Endothelial cell of umbilical vein (primary cell): ENCODE measurements at regions not wholly inside any gene's neighbourhood (a gene's known extent, or its start where the extent isn't known, plus 50 kb on each side); places are given as distances from the start of the nearest gene placed in this dataset.

Experiments
- BruUV-seq: library from RNA; stranded (reverse); fragments of 400-500 nt; replicated peaks from 2 replicates; lab custom pipeline; 2021; lab: Mats Ljungman, UMichigan
- CTCF ChIA-PET: fragments of 300-600, 350-600 bp; sonication (Branson Sonifier 250); formaldehyde crosslinking; loops from one replicate; lab custom pipeline; 2021; ENCODE audit warnings: antibody characterized with exemption, inconsistent platforms; lab: Charles Lee
- POLR2A ChIA-PET: fragments of 300-600, 350-600 bp; sonication (Branson Sonifier 250); formaldehyde crosslinking; loops from one replicate; lab custom pipeline; 2021; ENCODE audit warnings: antibody characterized with exemption, inconsistent platforms; lab: Charles Lee
- DNase-seq: peaks from one replicate; pipeline ENCODE4 v3.0.0-alpha.2; 2011; ENCODE audit warnings: low read depth, low spot score
- FAIRE-seq: peaks from 2 replicates; lab custom pipeline; 2011; peaks lifted over from hg19 to GRCh38; lab: Jason Lieb, UNC
- H2AFZ ChIP-seq: 2 replicates; pipeline ENCODE4 v1.6.0; 2012; ENCODE audit warnings: low read depth, low read length, control low read depth, inconsistent platforms
- H3K27ac ChIP-seq: 2 replicates; pipeline ENCODE4 v1.5.1; 2011; ENCODE audit warnings: low read depth, mild to moderate bottlenecking, control low read depth, low read length, moderate library complexity; ENCODE audit not compliant: insufficient read depth
- H3K27me3 ChIP-seq, 2 experiments: 2 replicates each; pipeline versions ENCODE4 v1.6.0 to v1.6.1; 2011; ENCODE audit warnings: low read length in 2 of 2, mixed read lengths in 1 of 2; ENCODE audit not compliant: control insufficient read depth in 2 of 2, insufficient read depth in 2 of 2
- H3K36me3 ChIP-seq, 2 experiments: 2 replicates in 1 of 2; 3 replicates in 1 of 2; pipeline ENCODE4 v1.5.1; 2011; ENCODE audit warnings: low read length in 2 of 2, mild to moderate bottlenecking in 1 of 2, moderate library complexity in 1 of 2; ENCODE audit not compliant: control insufficient read depth in 2 of 2, insufficient read depth in 2 of 2; ENCODE audit errors: extremely low read depth in 1 of 2
- H3K4me1 ChIP-seq: 3 replicates; pipeline ENCODE4 v1.5.1; 2011; ENCODE audit warnings: mild to moderate bottlenecking, low read length; ENCODE audit not compliant: control insufficient read depth, insufficient read depth; ENCODE audit errors: extremely low read depth
- H3K4me2 ChIP-seq: 2 replicates; pipeline ENCODE4 v1.6.1; 2011; ENCODE audit warnings: low read length, control low read depth, mixed read lengths; ENCODE audit not compliant: insufficient read depth
- H3K4me3 ChIP-seq, 3 experiments: fragments of 200-600 bp in 1 of 3; sonication (generic), shearing (Covaris generic) in 1 of 3; replicated peaks in 1 of 3; 2 replicates each; pipeline ENCODE4 v1.5.1; 2011 to 2016; ENCODE audit warnings: control low read depth in 3 of 3, low read length in 3 of 3, mild to moderate bottlenecking in 2 of 3, inconsistent platforms in 1 of 3, low read depth in 1 of 3, moderate library complexity in 1 of 3; ENCODE audit not compliant: insufficient read depth in 1 of 3
- H3K79me2 ChIP-seq: 2 replicates; pipeline ENCODE4 v1.6.0; 2012; ENCODE audit warnings: low read length, inconsistent platforms; ENCODE audit not compliant: control insufficient read depth, insufficient read depth
- H3K9ac ChIP-seq: replicated peaks from 2 replicates; pipeline ENCODE3; 2011; ENCODE audit warnings: low read length, control low read depth; ENCODE audit not compliant: insufficient read depth; ENCODE audit errors: extremely low read depth
- H3K9me1 ChIP-seq: replicated peaks from 3 replicates; pipeline ENCODE4 v1.6.0; 2011; ENCODE audit warnings: mild to moderate bottlenecking, low read length; ENCODE audit not compliant: control insufficient read depth, insufficient read depth; ENCODE audit errors: extremely low read depth
- H3K9me3 ChIP-seq: replicated peaks from 2 replicates; pipeline ENCODE4 v1.5.1; 2012; ENCODE audit warnings: low read length, inconsistent platforms; ENCODE audit not compliant: control insufficient read depth, insufficient read depth
- H4K20me1 ChIP-seq: replicated peaks from 2 replicates; pipeline ENCODE3; 2011; ENCODE audit warnings: mild to moderate bottlenecking, low read length; ENCODE audit not compliant: control insufficient read depth, insufficient read depth; ENCODE audit errors: extremely low read depth
- CTCF ChIP-seq, 2 donors: IDR thresholded peaks; 1 replicate in 1 of 2; 2 replicates in 1 of 2; pipeline ENCODE4 v1.5.1; 2011; ENCODE audit warnings: low read length in 2 of 2, mild to moderate bottlenecking in 2 of 2, moderate library complexity in 2 of 2, control low read depth in 1 of 2, inconsistent platforms in 1 of 2, low read depth in 1 of 2; ENCODE audit not compliant: insufficient read depth in 1 of 2; ENCODE audit errors: extremely low read depth in 1 of 2
- EZH2 ChIP-seq: IDR thresholded peaks from 2 replicates; pipeline ENCODE4 v1.6.1; 2012; ENCODE audit warnings: borderline replicate concordance, low read depth, mild to moderate bottlenecking, moderate library complexity, low read length, inconsistent platforms; ENCODE audit not compliant: severe bottlenecking
- FOS ChIP-seq: IDR thresholded peaks from 2 replicates; pipeline ENCODE4 v1.6.1; 2011; ENCODE audit warnings: mild to moderate bottlenecking, low read length, moderate library complexity, borderline replicate concordance; ENCODE audit not compliant: insufficient read depth
- GATA2 ChIP-seq: IDR thresholded peaks from 2 replicates; pipeline ENCODE4 v1.7.0; 2011; ENCODE audit warnings: low read depth, mild to moderate bottlenecking, moderate library complexity, mixed read lengths, low read length; ENCODE audit not compliant: insufficient read length, insufficient read depth
- JUN ChIP-seq: IDR thresholded peaks from 2 replicates; pipeline ENCODE4 v1.6.1; 2011; ENCODE audit warnings: borderline replicate concordance, low read depth; ENCODE audit not compliant: insufficient read length, insufficient read depth
- MAX ChIP-seq: IDR thresholded peaks from 2 replicates; pipeline ENCODE4 v1.6.1; 2011; ENCODE audit not compliant: insufficient read depth, insufficient read length
- MYC ChIP-seq: IDR thresholded peaks from one replicate; pipeline ENCODE4 v1.6.1; 2011; ENCODE audit warnings: mild to moderate bottlenecking, low read depth, low read length
- POLR2A ChIP-seq: IDR thresholded peaks from 2 replicates; pipeline ENCODE4 v1.6.1; 2012; ENCODE audit warnings: low read depth, mild to moderate bottlenecking, control low read depth, low read length
- POLR2AphosphoS5 ChIP-seq: IDR thresholded peaks from 2 replicates; pipeline ENCODE4 v1.6.1; 2012; ENCODE audit warnings: low read depth, mild to moderate bottlenecking, control low read depth, low read length, moderate library complexity; ENCODE audit not compliant: insufficient read depth
- dilution Hi-C: fragments of 300-500 bp; cut with MboI; formaldehyde crosslinking; loops from one replicate; pipeline ENCODE4 v1.15.0; 2019; ENCODE audit warnings: low sequenced_read_pairs; ENCODE audit not compliant: extremely low pct_ligation_motif_present
- intact Hi-C: fragments of 100-400 bp; cut with micrococcal nuclease; formaldehyde crosslinking; loops from one replicate; pipeline ENCODE4 v1.10.0; 2022

- no peaks in the 10 kb centered on the region for H3K27me3 ChIP-seq
- H3K27ac ChIP-seq, result no peak overlapping the region
- TF ChIP-seq EZH2 (no peak), CTCF (IDR thresholded peaks at IDR 0.05; ENCODE audit: extremely low read depth in 1 of 2, insufficient read depth in 1 of 2, low read depth in 1 of 2, low read length in 2 of 2) (no peak), JUN (no peak), GATA2 (no peak), POLR2A (no peak), POLR2AphosphoS5 (no peak), MYC (no peak), MAX (no peak), FOS (no peak)
- no peak for FAIRE-seq
- no peaks in the 10 kb centered on the region for H4K20me1 ChIP-seq
- no peaks in the 10 kb centered on the region for H3K79me2 ChIP-seq
- no peaks in the 10 kb centered on the region for H3K9me3 ChIP-seq
- POLR2A ChIA-PET, result no interaction called here
- DNase-seq, result no peak
- no peak overlapping the region for H3K9ac ChIP-seq
- no TSS peak for BruUV-seq
- H3K4me1 ChIP-seq, result no peaks in the 10 kb centered on the region
- dilution Hi-C loops, result no loop called here
- no peaks in the 10 kb centered on the region for H3K36me3 ChIP-seq
- intact Hi-C loops, result no loop called here
- no peak overlapping the region for H2AFZ ChIP-seq
- CTCF ChIA-PET, result no interaction called here
- no peak overlapping the region for H3K4me2 ChIP-seq
- H3K4me3 ChIP-seq, result no peak overlapping the region
- no peaks in the 10 kb centered on the region for H3K9me1 ChIP-seq
Measured at GRCh38 chr7:89731751-89732445, 422.4 kb upstream of the STEAP1 start.
